DMS114 treated with DMSO at 0.1 percent for 48 hours (cell line): ENCODE measurements at regions not wholly inside any gene's neighbourhood (a gene's known extent, or its start where the extent isn't known, plus 50 kb on each side); places are given as distances from the start of the nearest gene placed in this dataset.
"Not testable (repeated sequence)": the region's sequence is repeated elsewhere in the genome, so short reads cannot be mapped to it uniquely, and the experiment has no call there.

ENCODE experiments used
- DNase-seq: peaks from one replicate; lab custom pipeline; 2025; ENCODE audit not compliant: unreplicated experiment; lab: John Stamatoyannopoulos, UW

- no peak for DNase-seq
Measured at GRCh38 chrX:98028691-98029090, 1145.0 kb downstream of the RPA4 start.

GRCh38 chrX:98029861-98030260, 1146.2 kb downstream of the RPA4 start:
- no peak for DNase-seq

- DNase-seq: no peak
Measured at GRCh38 chrX:98057176-98057575, 1173.5 kb downstream of the RPA4 start.

- DNase-seq: no peak
Measured at GRCh38 chrX:98065151-98065550, 1181.4 kb downstream of the RPA4 start.

GRCh38 chrX:98067611-98068010, 1183.9 kb downstream of the RPA4 start:
- no peak for DNase-seq

- DNase-seq: no peak
Measured at GRCh38 chrX:98068024-98068580, 1184.4 kb downstream of the RPA4 start.

GRCh38 chrX:98071331-98071730, 1187.6 kb downstream of the RPA4 start:
- DNase-seq: no peak

- DNase-seq: no peak
Measured at GRCh38 chrX:98077440-98077839, 1193.7 kb downstream of the RPA4 start.

- DNase-seq: no peak
Measured at GRCh38 chrX:98111684-98112083, 1228.0 kb downstream of the RPA4 start.

GRCh38 chrX:98114021-98114420, 1230.3 kb downstream of the RPA4 start:
- no peak for DNase-seq

GRCh38 chrX:98141466-98141865, 1257.8 kb downstream of the RPA4 start:
- no peak for DNase-seq

GRCh38 chrX:98191003-98191402, 1307.3 kb downstream of the RPA4 start:
- DNase-seq: no peak

GRCh38 chrX:98194036-98194435, 1310.3 kb downstream of the RPA4 start:
- DNase-seq: no peak

- DNase-seq: no peak
Measured at GRCh38 chrX:98203800-98204199, 1320.1 kb downstream of the RPA4 start.

GRCh38 chrX:98207947-98208346, 1324.2 kb downstream of the RPA4 start:
- no peak for DNase-seq

GRCh38 chrX:98231003-98231402, 1347.3 kb downstream of the RPA4 start:
- no peak for DNase-seq

GRCh38 chrX:98240061-98240460, 1356.4 kb downstream of the RPA4 start:
- not testable (repeated sequence) for DNase-seq

GRCh38 chrX:98263135-98263534, 1379.4 kb downstream of the RPA4 start:
- no peak for DNase-seq

- DNase-seq: no peak
Measured at GRCh38 chrX:98289726-98290125, 1406.0 kb downstream of the RPA4 start.

- DNase-seq: no peak
Measured at GRCh38 chrX:98294310-98294709, 1410.6 kb downstream of the RPA4 start.

- no peak for DNase-seq
Measured at GRCh38 chrX:98296129-98296528, 1412.4 kb downstream of the RPA4 start.

- DNase-seq: no peak
Measured at GRCh38 chrX:98299785-98300184, 1416.1 kb downstream of the RPA4 start.

- DNase-seq: not testable (repeated sequence)
Measured at GRCh38 chrX:98300536-98300935, 1416.8 kb downstream of the RPA4 start.

GRCh38 chrX:98331407-98331806, 1447.7 kb downstream of the RPA4 start:
- DNase-seq: no peak
